ENCODE measurements at regions not wholly inside any gene's neighbourhood (a gene's known extent, or its start where the extent isn't known, plus 50 kb on each side); places are given as distances from the start of the nearest gene placed in this dataset.
A peak's percentile ranks its signal among the peaks of the same experiment; 100 is the strongest.

DNA sequence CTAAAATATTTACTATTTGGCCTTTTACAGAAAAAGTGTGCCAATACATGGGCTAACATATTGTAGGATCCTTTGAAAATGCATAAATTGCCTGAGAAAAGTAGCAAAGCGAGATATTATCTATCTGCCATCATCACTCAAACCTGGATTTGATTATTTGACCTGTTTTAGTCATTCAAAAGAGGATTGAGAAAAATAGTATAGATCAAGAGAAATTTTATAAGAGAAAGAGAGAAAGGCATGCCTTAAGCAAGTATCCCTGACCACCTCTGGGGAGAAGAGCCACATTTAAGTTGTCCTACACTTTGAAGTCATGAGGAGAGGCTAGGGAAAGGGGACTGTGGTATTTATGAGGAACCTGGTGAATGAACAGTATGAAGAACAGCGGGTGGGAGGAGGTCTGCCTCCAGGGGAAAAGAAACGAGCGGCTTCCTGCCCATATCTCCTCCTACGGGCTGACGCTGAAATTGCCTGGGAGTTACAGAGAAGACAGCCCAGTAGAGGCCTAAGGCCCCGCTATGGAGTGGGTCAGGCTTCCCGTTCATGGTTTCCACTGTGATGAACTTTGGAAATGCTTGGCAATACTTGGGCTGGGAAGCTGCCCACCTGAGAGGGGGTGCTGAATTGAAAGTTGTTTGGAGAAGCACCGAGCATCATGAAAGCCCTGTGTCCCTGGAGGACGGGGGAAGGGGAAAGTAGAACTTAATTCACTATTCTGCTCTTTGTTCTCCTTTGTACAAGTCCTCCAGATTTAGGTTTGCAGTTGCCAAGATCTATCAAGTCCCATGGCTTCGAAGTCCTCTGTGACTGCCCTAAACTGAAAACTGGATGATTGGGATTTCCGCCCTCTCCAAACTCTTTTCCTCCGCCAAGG lies 106.9 kb upstream of the ACSL4 start:
- peak in 1 of 2 donors; percentile 80 for DNase-seq (ENCODE audit: low read depth in 1 of 2, low spot score in 1 of 2)
- H3K4me3 ChIP-seq: no peak overlapping the region
- no peak overlapping the region for H3K27ac ChIP-seq
- H3K27me3 ChIP-seq: no peaks in the 10 kb centered on the region
- H3K36me3 ChIP-seq: no peaks in the 10 kb centered on the region
- no peaks in the 10 kb centered on the region for H3K4me1 ChIP-seq (ENCODE audit: low read depth)
- no peaks in the 10 kb centered on the region for H3K9me3 ChIP-seq (ENCODE audit: low read depth)
- TF ChIP-seq, protein P1, sequence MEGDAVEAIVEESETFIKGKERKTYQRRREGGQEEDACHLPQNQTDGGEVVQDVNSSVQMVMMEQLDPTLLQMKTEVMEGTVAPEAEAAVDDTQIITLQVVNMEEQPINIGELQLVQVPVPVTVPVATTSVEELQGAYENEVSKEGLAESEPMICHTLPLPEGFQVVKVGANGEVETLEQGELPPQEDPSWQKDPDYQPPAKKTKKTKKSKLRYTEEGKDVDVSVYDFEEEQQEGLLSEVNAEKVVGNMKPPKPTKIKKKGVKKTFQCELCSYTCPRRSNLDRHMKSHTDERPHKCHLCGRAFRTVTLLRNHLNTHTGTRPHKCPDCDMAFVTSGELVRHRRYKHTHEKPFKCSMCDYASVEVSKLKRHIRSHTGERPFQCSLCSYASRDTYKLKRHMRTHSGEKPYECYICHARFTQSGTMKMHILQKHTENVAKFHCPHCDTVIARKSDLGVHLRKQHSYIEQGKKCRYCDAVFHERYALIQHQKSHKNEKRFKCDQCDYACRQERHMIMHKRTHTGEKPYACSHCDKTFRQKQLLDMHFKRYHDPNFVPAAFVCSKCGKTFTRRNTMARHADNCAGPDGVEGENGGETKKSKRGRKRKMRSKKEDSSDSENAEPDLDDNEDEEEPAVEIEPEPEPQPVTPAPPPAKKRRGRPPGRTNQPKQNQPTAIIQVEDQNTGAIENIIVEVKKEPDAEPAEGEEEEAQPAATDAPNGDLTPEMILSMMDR (IDR thresholded peaks at IDR 0.05; ENCODE audit: low read depth, low read length): peak; percentile 43

DNA sequence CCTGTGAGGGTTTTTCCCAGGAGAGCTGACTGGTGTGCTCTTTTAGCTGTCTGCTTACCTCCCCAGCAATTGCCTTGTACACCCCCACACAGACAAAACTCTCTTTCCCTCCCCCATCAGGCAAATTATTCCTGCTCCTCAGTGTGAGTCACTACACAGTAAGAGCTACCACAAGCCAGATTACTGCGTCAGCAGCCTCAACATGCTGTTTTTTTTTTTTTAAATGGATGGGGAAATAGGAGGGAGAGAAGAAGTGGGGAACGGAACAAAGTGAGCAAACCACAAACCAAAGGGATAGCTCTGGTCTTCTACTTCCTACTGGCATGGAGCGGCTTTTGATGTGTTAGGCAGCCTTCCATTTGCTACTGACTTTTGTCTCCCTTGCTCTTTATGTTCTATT lies 107.5 kb upstream of the ACSL4 start:
- no peaks in the 10 kb centered on the region for H3K9me3 ChIP-seq (ENCODE audit: low read depth)
- H3K4me1 ChIP-seq (ENCODE audit: low read depth): no peaks in the 10 kb centered on the region
- peak in 1 of 2 donors; percentile 97 for DNase-seq (ENCODE audit: low read depth in 1 of 2, low spot score in 1 of 2)
- TF ChIP-seq, protein P1 (IDR thresholded peaks at IDR 0.05; ENCODE audit: low read depth, low read length): no peak
- H3K36me3 ChIP-seq: no peaks in the 10 kb centered on the region
- no peaks in the 10 kb centered on the region for H3K27me3 ChIP-seq
- no peak overlapping the region for H3K27ac ChIP-seq
- no peak overlapping the region for H3K4me3 ChIP-seq

DNA sequence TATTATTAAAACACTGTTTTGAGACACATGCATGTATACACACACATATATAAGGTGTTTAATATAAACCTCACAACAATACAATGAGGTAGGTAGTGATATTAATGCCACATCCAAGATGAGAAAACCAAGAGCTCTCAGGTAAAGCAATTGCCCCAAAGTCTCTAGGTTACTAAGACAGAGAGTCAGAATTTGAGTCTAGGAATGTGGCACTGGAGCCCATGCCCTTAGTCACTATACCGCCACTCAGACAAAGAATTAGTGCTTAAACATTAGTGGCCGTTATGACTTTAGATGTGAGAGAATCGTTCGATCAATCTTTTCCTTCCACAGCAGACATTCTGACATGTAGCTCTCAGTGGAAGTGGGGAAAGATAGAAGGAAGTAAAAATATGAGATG lies 108.2 kb upstream of the ACSL4 start:
- no peak for DNase-seq (ENCODE audit: low read depth in 1 of 2, low spot score in 1 of 2)
- H3K27me3 ChIP-seq: no peaks in the 10 kb centered on the region
- H3K4me3 ChIP-seq: no peak overlapping the region
- no peaks in the 10 kb centered on the region for H3K36me3 ChIP-seq
- no peak overlapping the region for H3K27ac ChIP-seq
- H3K4me1 ChIP-seq (ENCODE audit: low read depth): no peaks in the 10 kb centered on the region
- TF ChIP-seq, protein P1 (IDR thresholded peaks at IDR 0.05; ENCODE audit: low read depth, low read length): no peak
- no peaks in the 10 kb centered on the region for H3K9me3 ChIP-seq (ENCODE audit: low read depth)

DNA sequence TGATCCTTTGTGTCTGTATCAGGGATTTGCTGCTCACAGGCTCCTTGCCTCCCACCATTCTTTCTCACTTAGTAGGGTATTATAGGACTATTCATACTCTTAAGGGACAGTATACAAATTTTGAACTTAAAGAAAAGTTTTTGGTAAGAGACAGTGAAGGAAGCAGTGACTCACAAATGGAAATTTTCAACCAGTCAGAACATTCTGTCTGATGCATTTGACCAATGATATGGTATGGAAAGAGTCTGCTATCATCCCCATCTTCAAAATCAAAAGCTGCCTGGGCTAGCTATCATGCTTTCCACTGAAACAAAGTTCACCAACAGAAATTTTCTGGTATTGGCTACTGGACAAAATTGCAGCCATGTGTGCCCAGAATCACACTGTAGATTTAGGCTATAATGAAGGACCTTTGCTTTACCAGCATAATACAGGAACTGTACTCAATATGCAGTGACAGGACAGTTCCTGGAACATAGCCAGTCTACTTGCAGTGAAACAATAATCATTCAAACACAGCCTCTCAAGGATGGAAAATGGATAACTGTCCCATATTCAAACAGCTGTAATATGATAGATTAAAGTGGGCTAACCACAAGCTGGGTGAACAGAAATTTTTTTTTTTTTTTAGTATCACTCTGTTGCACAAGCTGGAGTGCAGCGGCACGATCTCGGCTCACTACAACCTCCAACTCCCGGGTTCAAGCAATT lies 109.0 kb upstream of the ACSL4 start:
- Histone ChIP-seq H3K4me3 (no peak overlapping the region), H3K27ac (no peak overlapping the region), H3K4me1 (ENCODE audit: low read depth) (no peaks in the 10 kb centered on the region), H3K9me3 (ENCODE audit: low read depth) (no peaks in the 10 kb centered on the region), H3K27me3 (no peaks in the 10 kb centered on the region), H3K36me3 (no peaks in the 10 kb centered on the region)
- TF ChIP-seq, protein P1 (IDR thresholded peaks at IDR 0.05; ENCODE audit: low read depth, low read length): no peak
- peak in 1 of 2 donors; percentile 42 for DNase-seq (ENCODE audit: low read depth in 1 of 2, low spot score in 1 of 2)

DNA sequence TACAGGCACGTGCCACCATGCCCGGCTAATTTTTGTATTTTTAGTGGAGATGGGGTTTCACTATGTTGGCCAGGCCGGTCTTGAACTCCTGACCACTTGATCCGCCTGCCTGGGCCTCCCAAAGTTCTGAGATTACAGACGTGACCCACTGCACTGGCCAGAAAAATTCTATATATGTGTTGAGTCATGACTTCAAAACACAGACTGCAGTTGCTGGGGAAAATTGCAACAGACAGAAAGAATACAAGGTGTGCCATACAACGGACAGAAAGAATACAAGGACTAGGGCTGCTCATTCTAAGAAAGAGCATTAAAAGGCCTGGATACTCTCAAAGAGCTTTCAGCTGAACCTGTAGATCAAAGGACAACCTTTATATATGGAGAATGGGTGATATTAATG lies 109.6 kb upstream of the ACSL4 start:
- peak in 1 of 2 donors; percentile 53 for DNase-seq (ENCODE audit: low read depth in 1 of 2, low spot score in 1 of 2)
- no peaks in the 10 kb centered on the region for H3K36me3 ChIP-seq
- H3K9me3 ChIP-seq (ENCODE audit: low read depth): no peaks in the 10 kb centered on the region
- no peaks in the 10 kb centered on the region for H3K4me1 ChIP-seq (ENCODE audit: low read depth)
- TF ChIP-seq, protein P1 (IDR thresholded peaks at IDR 0.05; ENCODE audit: low read depth, low read length): no peak
- H3K27me3 ChIP-seq: no peaks in the 10 kb centered on the region
- H3K27ac ChIP-seq: no peak overlapping the region
- H3K4me3 ChIP-seq: no peak overlapping the region
